ENCODE measurements at regions not wholly inside any gene's neighbourhood (a gene's known extent, or its start where the extent isn't known, plus 50 kb on each side); places are given as distances from the start of the nearest gene placed in this dataset.
"Not testable (repeated sequence)": the region's sequence is repeated elsewhere in the genome, so short reads cannot be mapped to it uniquely, and the experiment has no call there.

DNA sequence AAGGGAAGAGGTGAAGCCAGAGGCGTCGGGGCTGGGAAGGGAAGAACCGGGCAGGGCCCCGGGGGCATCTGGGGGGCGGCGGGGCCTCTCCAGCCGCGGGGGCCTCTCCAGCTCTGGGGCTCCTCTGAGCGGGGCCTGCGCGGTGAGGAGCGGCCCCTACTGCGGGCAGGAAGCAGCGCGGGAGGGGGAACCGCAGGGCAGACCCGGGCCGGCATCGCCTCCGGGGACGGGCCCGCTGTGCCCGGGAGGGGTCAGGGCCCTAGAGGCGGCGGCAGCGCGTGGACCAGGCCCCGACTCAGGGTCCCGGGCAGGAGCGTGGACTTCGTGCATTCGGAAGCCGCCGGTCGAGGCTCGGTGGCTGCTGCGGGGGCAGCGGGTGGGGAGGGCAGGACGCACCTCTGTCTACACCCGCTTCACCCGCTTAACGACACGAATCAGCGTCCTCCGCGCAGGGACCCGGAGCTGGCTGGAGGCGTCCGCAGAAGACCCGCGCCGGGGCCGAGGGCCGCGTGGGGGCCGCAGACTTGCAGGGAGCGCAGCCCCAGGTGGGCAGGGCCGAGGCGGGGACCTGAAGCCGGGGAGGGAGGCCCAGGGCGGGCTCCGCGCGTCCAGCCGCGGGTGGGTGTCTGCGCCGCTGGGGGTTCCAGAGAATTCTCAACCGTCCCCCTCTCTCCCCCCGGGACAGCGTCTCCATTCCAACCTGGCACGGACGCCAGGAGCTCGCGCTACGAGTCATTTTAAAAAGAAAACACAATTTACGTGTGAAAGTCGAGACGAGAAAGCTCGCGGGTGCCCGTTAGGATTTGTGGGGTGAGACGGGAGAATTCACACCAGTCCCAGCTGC is 345.0 kb downstream of the ADGRD1 start:
- TF ChIP-seq POLR2A (IDR thresholded peaks at IDR 0.05; ENCODE audit: extremely low read depth, insufficient read length); MYC (IDR thresholded peaks at IDR 0.05; ENCODE audit: low read depth, low read length): not testable (repeated sequence)
- TF ChIP-seq, protein P1, sequence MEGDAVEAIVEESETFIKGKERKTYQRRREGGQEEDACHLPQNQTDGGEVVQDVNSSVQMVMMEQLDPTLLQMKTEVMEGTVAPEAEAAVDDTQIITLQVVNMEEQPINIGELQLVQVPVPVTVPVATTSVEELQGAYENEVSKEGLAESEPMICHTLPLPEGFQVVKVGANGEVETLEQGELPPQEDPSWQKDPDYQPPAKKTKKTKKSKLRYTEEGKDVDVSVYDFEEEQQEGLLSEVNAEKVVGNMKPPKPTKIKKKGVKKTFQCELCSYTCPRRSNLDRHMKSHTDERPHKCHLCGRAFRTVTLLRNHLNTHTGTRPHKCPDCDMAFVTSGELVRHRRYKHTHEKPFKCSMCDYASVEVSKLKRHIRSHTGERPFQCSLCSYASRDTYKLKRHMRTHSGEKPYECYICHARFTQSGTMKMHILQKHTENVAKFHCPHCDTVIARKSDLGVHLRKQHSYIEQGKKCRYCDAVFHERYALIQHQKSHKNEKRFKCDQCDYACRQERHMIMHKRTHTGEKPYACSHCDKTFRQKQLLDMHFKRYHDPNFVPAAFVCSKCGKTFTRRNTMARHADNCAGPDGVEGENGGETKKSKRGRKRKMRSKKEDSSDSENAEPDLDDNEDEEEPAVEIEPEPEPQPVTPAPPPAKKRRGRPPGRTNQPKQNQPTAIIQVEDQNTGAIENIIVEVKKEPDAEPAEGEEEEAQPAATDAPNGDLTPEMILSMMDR (IDR thresholded peaks at IDR 0.05; ENCODE audit: low read depth, low read length): not testable (repeated sequence)

Measured in NB4 (cell line).